ENCODE measurements at regions not wholly inside any gene's neighbourhood (a gene's known extent, or its start where the extent isn't known, plus 50 kb on each side); places are given as distances from the start of the nearest gene placed in this dataset.

DNA sequence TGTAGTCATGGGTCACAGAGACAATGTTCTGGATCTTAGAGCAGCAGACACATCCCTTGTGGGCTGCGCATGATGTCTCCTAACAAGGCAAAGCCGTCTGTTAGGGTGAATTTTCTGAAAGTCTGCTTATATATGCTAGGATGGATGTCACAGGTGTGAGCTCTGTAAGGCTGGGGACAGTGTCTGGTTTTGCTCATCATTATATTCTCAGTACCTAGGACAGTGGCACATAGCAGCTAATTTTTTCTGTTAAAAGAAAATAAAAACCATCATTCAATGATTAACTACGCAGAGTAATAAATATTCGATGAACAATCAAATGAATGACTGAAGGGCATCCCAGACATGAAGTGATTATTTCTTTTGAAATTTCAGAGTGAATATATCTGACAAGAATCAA, 52.9 kb upstream of the FAM169A start:
- no peaks in the 10 kb centered on the region for H3K79me2 ChIP-seq (ENCODE audit: control insufficient read depth, insufficient read depth, low read length)
- no peaks in the 10 kb centered on the region for H3K4me1 ChIP-seq (replicated peaks in 1 of 2; ENCODE audit: control insufficient read depth in 2 of 2, insufficient read depth in 2 of 2, low read length in 2 of 2)
- intact Hi-C loops (cut with micrococcal nuclease) (loop anchor here (1.0 to 5.0 kb wide), 2 partner anchors 152 to 246 kb away; partner anchors contain the start of genes GFM2 and NSA2), in situ Hi-C loops (cut with MboI) (loop anchor here (5.0 to 10.0 kb wide), 2 partner anchors 242 to 1014 kb away; no protein-coding TSS in a partner anchor)
- H3K4me3 ChIP-seq, result no peak overlapping the region
- ChIA-PET POLR2A (no interaction called here), CTCF (ENCODE audit: low intra/inter-chr PET ratio) (interaction anchor here (0.9 to 3.1 kb wide), 3 partner anchors 25 to 1017 kb away, joined by 3 to 12 read pairs (median 5); no protein-coding TSS in a partner anchor)
- H4K20me1 ChIP-seq (replicated peaks; ENCODE audit: control insufficient read depth, insufficient read depth, low read length), result no peaks in the 10 kb centered on the region
- no peak overlapping the region for H2AFZ ChIP-seq (ENCODE audit: low read depth, low read length)
- 13% methylated on average over 4 of the region's 4 CpGs for WGBS (ENCODE audit: insufficient coverage, low coverage, missing lambda C conversion rate)
- TF ChIP-seq CTBP1 (IDR thresholded peaks at IDR 0.05; ENCODE audit: borderline replicate concordance), result no peak
- TF ChIP-seq, protein P1, sequence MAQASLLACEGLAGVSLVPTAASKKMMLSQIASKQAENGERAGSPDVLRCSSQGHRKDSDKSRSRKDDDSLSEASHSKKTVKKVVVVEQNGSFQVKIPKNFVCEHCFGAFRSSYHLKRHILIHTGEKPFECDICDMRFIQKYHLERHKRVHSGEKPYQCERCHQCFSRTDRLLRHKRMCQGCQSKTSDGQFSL (CRISPR knock-in tag; IDR thresholded peaks at IDR 0.05), result peak; percentile 1; the same call in 1 of the 2 replicates
- TF ChIP-seq, protein P1 (tag; IDR thresholded peaks at IDR 0.05), result no peak
- BruUV-seq (replicated peaks), result no TSS peak
- ATAC-seq (no peak), FAIRE-seq (no peak), DNase-seq (ENCODE audit: extremely low read depth in 1 of 4, low spot score in 3 of 4) (no peak)
- no peak overlapping the region for H3K4me2 ChIP-seq (ENCODE audit: insufficient read depth, low read length)
- no peak overlapping the region for H3K9ac ChIP-seq (ENCODE audit: insufficient read depth in 1 of 2, low read depth in 2 of 2, low read length in 2 of 2)
- H3K27ac ChIP-seq (ENCODE audit: extremely low read depth, low read depth, low read length), result no peak overlapping the region
- H3K27me3 ChIP-seq (ENCODE audit: control insufficient read depth in 2 of 2, insufficient read depth in 2 of 2, low read length in 2 of 2), result no peaks in the 10 kb centered on the region
- H3K9me3 ChIP-seq (replicated peaks; ENCODE audit: control insufficient read depth, insufficient read depth, low read depth, low read length), result no peaks in the 10 kb centered on the region
- H3K36me3 ChIP-seq (ENCODE audit: control insufficient read depth, insufficient read depth, low read length), result no peaks in the 10 kb centered on the region
- H3K9me1 ChIP-seq (ENCODE audit: control insufficient read depth, insufficient read depth, low read length), result no peaks in the 10 kb centered on the region

DNA sequence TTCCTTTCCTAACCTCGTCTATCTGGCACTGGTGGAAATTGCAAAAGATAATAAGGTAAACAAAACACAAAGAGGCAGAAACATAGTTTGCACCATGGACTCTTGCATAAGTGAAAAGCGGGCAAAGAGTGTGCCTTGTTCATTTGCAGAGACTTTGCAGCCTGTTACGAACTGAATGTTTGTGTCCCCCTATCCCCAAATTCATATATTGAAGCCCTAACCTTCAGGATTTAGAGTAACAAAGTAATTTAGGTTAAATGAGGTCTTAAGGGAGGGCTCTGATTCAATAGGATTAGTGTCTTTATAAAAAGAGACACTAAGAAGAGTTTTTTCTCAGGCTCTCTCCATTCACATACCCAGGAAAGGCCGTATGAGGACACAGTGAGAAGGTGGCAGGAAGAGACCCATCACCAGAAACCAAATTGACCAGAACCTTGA, 52.1 kb upstream of the FAM169A start:
- in situ Hi-C loops (cut with MboI), result loop anchor here (5.0 to 10.0 kb wide), 2 partner anchors 241 to 1013 kb away; no protein-coding TSS in a partner anchor
- intact Hi-C loops (cut with micrococcal nuclease), result loop anchor here (5.0 kb wide), 1 partner anchor 151 kb away; the partner anchor contains the start of genes GFM2 and NSA2

More for the DNA sequence above, 52.1 kb upstream of the FAM169A start:
- Histone ChIP-seq H3K36me3 (ENCODE audit: control insufficient read depth, insufficient read depth, low read length) (no peaks in the 10 kb centered on the region), H4K20me1 (replicated peaks; ENCODE audit: control insufficient read depth, insufficient read depth, low read length) (no peaks in the 10 kb centered on the region), H3K79me2 (ENCODE audit: control insufficient read depth, insufficient read depth, low read length) (no peaks in the 10 kb centered on the region), H3K27ac (ENCODE audit: extremely low read depth, low read depth, low read length) (no peak overlapping the region), H3K27me3 (ENCODE audit: control insufficient read depth in 2 of 2, insufficient read depth in 2 of 2, low read length in 2 of 2) (no peaks in the 10 kb centered on the region), H3K9me1 (ENCODE audit: control insufficient read depth, insufficient read depth, low read length) (no peaks in the 10 kb centered on the region), H3K4me3 (no peak overlapping the region), H2AFZ (ENCODE audit: low read depth, low read length) (no peak overlapping the region), H3K9ac (ENCODE audit: insufficient read depth in 1 of 2, low read depth in 2 of 2, low read length in 2 of 2) (no peak overlapping the region), H3K4me1 (replicated peaks in 1 of 2; ENCODE audit: control insufficient read depth in 2 of 2, insufficient read depth in 2 of 2, low read length in 2 of 2) (no peaks in the 10 kb centered on the region), H3K9me3 (replicated peaks; ENCODE audit: control insufficient read depth, insufficient read depth, low read depth, low read length) (no peaks in the 10 kb centered on the region), H3K4me2 (ENCODE audit: insufficient read depth, low read length) (no peak overlapping the region)
- POLR2A ChIA-PET, result no interaction called here
- TF ChIP-seq, protein P2, sequence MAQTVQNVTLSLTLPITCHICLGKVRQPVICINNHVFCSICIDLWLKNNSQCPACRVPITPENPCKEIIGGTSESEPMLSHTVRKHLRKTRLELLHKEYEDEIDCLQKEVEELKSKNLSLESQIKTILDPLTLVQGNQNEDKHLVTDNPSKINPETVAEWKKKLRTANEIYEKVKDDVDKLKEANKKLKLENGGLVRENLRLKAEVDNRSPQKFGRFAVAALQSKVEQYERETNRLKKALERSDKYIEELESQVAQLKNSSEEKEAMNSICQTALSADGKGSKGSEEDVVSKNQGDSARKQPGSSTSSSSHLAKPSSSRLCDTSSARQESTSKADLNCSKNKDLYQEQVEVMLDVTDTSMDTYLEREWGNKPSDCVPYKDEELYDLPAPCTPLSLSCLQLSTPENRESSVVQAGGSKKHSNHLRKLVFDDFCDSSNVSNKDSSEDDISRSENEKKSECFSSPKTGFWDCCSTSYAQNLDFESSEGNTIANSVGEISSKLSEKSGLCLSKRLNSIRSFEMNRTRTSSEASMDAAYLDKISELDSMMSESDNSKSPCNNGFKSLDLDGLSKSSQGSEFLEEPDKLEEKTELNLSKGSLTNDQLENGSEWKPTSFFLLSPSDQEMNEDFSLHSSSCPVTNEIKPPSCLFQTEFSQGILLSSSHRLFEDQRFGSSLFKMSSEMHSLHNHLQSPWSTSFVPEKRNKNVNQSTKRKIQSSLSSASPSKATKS (CRISPR knock-in tag; IDR thresholded peaks at IDR 0.05), result no peak
- TF ChIP-seq, protein P3, sequence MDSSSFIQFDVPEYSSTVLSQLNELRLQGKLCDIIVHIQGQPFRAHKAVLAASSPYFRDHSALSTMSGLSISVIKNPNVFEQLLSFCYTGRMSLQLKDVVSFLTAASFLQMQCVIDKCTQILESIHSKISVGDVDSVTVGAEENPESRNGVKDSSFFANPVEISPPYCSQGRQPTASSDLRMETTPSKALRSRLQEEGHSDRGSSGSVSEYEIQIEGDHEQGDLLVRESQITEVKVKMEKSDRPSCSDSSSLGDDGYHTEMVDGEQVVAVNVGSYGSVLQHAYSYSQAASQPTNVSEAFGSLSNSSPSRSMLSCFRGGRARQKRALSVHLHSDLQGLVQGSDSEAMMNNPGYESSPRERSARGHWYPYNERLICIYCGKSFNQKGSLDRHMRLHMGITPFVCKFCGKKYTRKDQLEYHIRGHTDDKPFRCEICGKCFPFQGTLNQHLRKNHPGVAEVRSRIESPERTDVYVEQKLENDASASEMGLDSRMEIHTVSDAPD (CRISPR knock-in tag; IDR thresholded peaks at IDR 0.05), result no peak
- TF ChIP-seq TCF7L2 (IDR thresholded peaks at IDR 0.05; ENCODE audit: low read depth, low read length) (no peak), RNF2 (IDR thresholded peaks at IDR 0.05) (no peak), SAFB (IDR thresholded peaks at IDR 0.05; ENCODE audit: borderline replicate concordance, low read depth, low read length) (no peak), ZNF212 (CRISPR knock-in tag; IDR thresholded peaks at IDR 0.05) (no peak), ZKSCAN3 (CRISPR knock-in tag; IDR thresholded peaks at IDR 0.05) (no peak)
- BruUV-seq (replicated peaks), result no TSS peak
- FAIRE-seq (no peak), DNase-seq (ENCODE audit: extremely low read depth in 1 of 4, low spot score in 3 of 4) (no peak), ATAC-seq (no peak)
- CTCF ChIA-PET (ENCODE audit: low intra/inter-chr PET ratio), result interaction anchor here (3.1 kb wide), 1 partner anchor 245 kb away, joined by 12 read pairs; no protein-coding TSS in a partner anchor
- WGBS (ENCODE audit: insufficient coverage, low coverage, missing lambda C conversion rate), result 0% methylated on average over 4 of the region's 4 CpGs

Measured in K562 (cell line).